Liver (tissue), 8 donors: ENCODE measurements at regions not wholly inside any gene's neighbourhood (a gene's known extent, or its start where the extent isn't known, plus 50 kb on each side); places are given as distances from the start of the nearest gene placed in this dataset.

Experiments used
- DNase-seq: peaks from one replicate; pipeline ENCODE4 v3.0.0-alpha.2; 2017; ENCODE audit warnings: low spot score
- H3K27ac ChIP-seq, 2 donors: one replicate each; pipeline ENCODE4 v1.7.0; 2013; ENCODE audit warnings: inconsistent platforms in 2 of 2, low read length in 2 of 2, control low read depth in 1 of 2, low read depth in 1 of 2, mild to moderate bottlenecking in 1 of 2
- H3K27me3 ChIP-seq, 4 donors: one replicate each; pipeline versions ENCODE4 v1.6.1 to v1.7.0; 2013; ENCODE audit warnings: low read length in 3 of 4, inconsistent platforms in 1 of 4, mild to moderate bottlenecking in 1 of 4, moderate library complexity in 1 of 4; ENCODE audit not compliant: control insufficient read depth in 4 of 4, insufficient read depth in 4 of 4
- H3K36me3 ChIP-seq, 4 donors: one replicate each; pipeline versions ENCODE4 v1.6.1 to v1.7.0; 2013; ENCODE audit warnings: low read length in 3 of 4, mild to moderate bottlenecking in 3 of 4, low read depth in 1 of 4, moderate library complexity in 1 of 4; ENCODE audit not compliant: control insufficient read depth in 4 of 4, insufficient read depth in 3 of 4
- H3K4me1 ChIP-seq, 4 donors: one replicate each; pipeline versions ENCODE4 v1.6.1 to v1.7.0; 2013; ENCODE audit warnings: low read length in 3 of 4, mild to moderate bottlenecking in 3 of 4, moderate library complexity in 1 of 4; ENCODE audit not compliant: control insufficient read depth in 4 of 4, insufficient read depth in 4 of 4
- H3K4me3 ChIP-seq, 3 donors: one replicate each; pipeline versions ENCODE4 v1.6.1 to v1.7.0; 2013; ENCODE audit warnings: low read length in 3 of 3, control low read depth in 1 of 3, low read depth in 1 of 3, mild to moderate bottlenecking in 1 of 3
- H3K9ac ChIP-seq, 2 donors: one replicate each; pipeline ENCODE4 v1.7.0; 2013; ENCODE audit warnings: low read length in 2 of 2, mild to moderate bottlenecking in 2 of 2, moderate library complexity in 2 of 2, control low read depth in 1 of 2, low read depth in 1 of 2
- H3K9me3 ChIP-seq, 4 donors: one replicate each; pipeline versions ENCODE4 v1.6.1 to v1.7.0; 2013; ENCODE audit warnings: low read length in 3 of 4; ENCODE audit not compliant: control insufficient read depth in 4 of 4
- CTCF ChIP-seq: fragments of 150-350 bp; IDR thresholded peaks from 2 replicates; pipeline ENCODE4 v1.5.1; 2017; ENCODE audit warnings: improper control_type of control experiment, low read depth, low read length; ENCODE audit not compliant: missing input control
- EGR1 ChIP-seq, 2 donors: IDR thresholded peaks; 2 replicates each; pipeline ENCODE4 v1.6.1; 2016 to 2018; ENCODE audit warnings: antibody characterized with exemption in 2 of 2, low read depth in 2 of 2
- FOXA1 ChIP-seq: IDR thresholded peaks from 2 replicates; pipeline ENCODE4 v1.6.1; 2016; ENCODE audit warnings: antibody characterized with exemption
- FOXA2 ChIP-seq: IDR thresholded peaks from 2 replicates; pipeline ENCODE4 v1.6.1; 2016; ENCODE audit warnings: antibody characterized with exemption
- GABPA ChIP-seq, 2 donors: IDR thresholded peaks in 1 of 2; conservative IDR thresholded peaks in 1 of 2; 2 replicates each; pipeline ENCODE4 v1.6.1; 2016; ENCODE audit warnings: antibody characterized with exemption in 2 of 2, mild to moderate bottlenecking in 1 of 2, moderate library complexity in 1 of 2
- HNF4A ChIP-seq, 2 donors: conservative IDR thresholded peaks; 2 replicates each; pipeline ENCODE4 v1.6.1; 2016; ENCODE audit warnings: antibody characterized with exemption in 2 of 2, mild to moderate bottlenecking in 2 of 2
- HNF4G ChIP-seq: IDR thresholded peaks from 2 replicates; pipeline ENCODE4 v1.6.1; 2016; ENCODE audit warnings: antibody characterized with exemption
- JUND ChIP-seq, 2 donors: IDR thresholded peaks; 2 replicates each; pipeline ENCODE4 v1.6.1; 2016; ENCODE audit warnings: antibody characterized with exemption in 2 of 2
- NR2F2 ChIP-seq: IDR thresholded peaks from 2 replicates; pipeline ENCODE4 v1.6.1; 2016; ENCODE audit warnings: antibody characterized with exemption
- RAD21 ChIP-seq, 2 donors: IDR thresholded peaks; 2 replicates each; pipeline ENCODE4 v1.6.1; 2016; ENCODE audit warnings: antibody characterized with exemption in 2 of 2, mild to moderate bottlenecking in 2 of 2
- REST ChIP-seq: IDR thresholded peaks from 2 replicates; pipeline ENCODE4 v1.6.1; 2016; ENCODE audit warnings: antibody characterized with exemption, mild to moderate bottlenecking
- RXRA ChIP-seq, 2 donors: IDR thresholded peaks; 2 replicates each; pipeline ENCODE4 v1.6.1; 2017 to 2018; ENCODE audit warnings: antibody characterized with exemption in 2 of 2, mild to moderate bottlenecking in 1 of 2
- SP1 ChIP-seq: IDR thresholded peaks from 2 replicates; pipeline ENCODE4 v1.6.1; 2018; ENCODE audit warnings: antibody characterized with exemption, mild to moderate bottlenecking
- TAF1 ChIP-seq: conservative IDR thresholded peaks from 2 replicates; pipeline ENCODE4 v1.6.1; 2016; ENCODE audit warnings: antibody characterized with exemption, mild to moderate bottlenecking
- YY1 ChIP-seq: IDR thresholded peaks from 2 replicates; pipeline ENCODE4 v1.6.1; 2016; ENCODE audit warnings: antibody characterized with exemption, mild to moderate bottlenecking
- ZBTB33 ChIP-seq: IDR thresholded peaks from 2 replicates; pipeline ENCODE4 v1.6.1; 2016; ENCODE audit warnings: antibody characterized with exemption
- WGBS: extraction: QIAGEN DNeasy Blood & Tissue Kit; methylation state at CpG from one replicate; pipeline ENCODE4 v1.1.7; 2013; 5-methylcytosine and 5-hydroxymethylcytosine counted together
- TF ChIP-seq, protein P1 (sequence below): IDR thresholded peaks from 2 replicates; pipeline ENCODE4 v1.6.1; 2016; ENCODE audit warnings: antibody characterized with exemption
- TF ChIP-seq, protein P2 (sequence below): IDR thresholded peaks from 2 replicates; pipeline ENCODE4 v1.6.1; 2016; ENCODE audit warnings: antibody characterized with exemption
- donor health status: healthy.
- donor health status: healthy.
- donor health status: healthy.
- donor health status: healthy.
- donor health status: healthy.

- WGBS: 79% methylated on average over 2 of the region's 2 CpGs
- no peak overlapping the region for H3K27ac ChIP-seq
- H3K4me3 ChIP-seq: no peak overlapping the region
- peaks cover 0 to 7% (median 0%) of the 10 kb centered on the region in 4 donors for H3K27me3 ChIP-seq
- no peaks in the 10 kb centered on the region for H3K36me3 ChIP-seq
- no peak overlapping the region for H3K9ac ChIP-seq
- no peak for DNase-seq
- H3K4me1 ChIP-seq: no peaks in the 10 kb centered on the region
- TF ChIP-seq SP1 (no peak), HNF4A (conservative IDR thresholded peaks at IDR 0.05) (no peak), FOXA1 (no peak), NR2F2 (no peak)
- TF ChIP-seq, protein P1, sequence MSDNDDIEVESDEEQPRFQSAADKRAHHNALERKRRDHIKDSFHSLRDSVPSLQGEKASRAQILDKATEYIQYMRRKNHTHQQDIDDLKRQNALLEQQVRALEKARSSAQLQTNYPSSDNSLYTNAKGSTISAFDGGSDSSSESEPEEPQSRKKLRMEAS: no peak
- TF ChIP-seq, protein P2, sequence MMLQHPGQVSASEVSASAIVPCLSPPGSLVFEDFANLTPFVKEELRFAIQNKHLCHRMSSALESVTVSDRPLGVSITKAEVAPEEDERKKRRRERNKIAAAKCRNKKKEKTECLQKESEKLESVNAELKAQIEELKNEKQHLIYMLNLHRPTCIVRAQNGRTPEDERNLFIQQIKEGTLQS: no peak
- H3K9me3 ChIP-seq: no peaks in the 10 kb centered on the region
These were observed 375.6 kb downstream of the PDGFC start for GRCh38 chr4:156596026-156596425.

- DNase-seq: no peak
- WGBS: 28% methylated on average over 1 of the region's 1 CpG
- no peaks in the 10 kb centered on the region for H3K36me3 ChIP-seq
- TF ChIP-seq GABPA (IDR thresholded peaks at IDR 0.05 in 1 of 2, conservative IDR thresholded peaks at IDR 0.05 in 1 of 2): no peak
- TF ChIP-seq EGR1 (IDR thresholded peaks at IDR 0.05; ENCODE audit: low read depth in 2 of 2): no peak
- TF ChIP-seq HNF4A (conservative IDR thresholded peaks at IDR 0.05): no peak
- no peak for TF ChIP-seq SP1
- no peak for TF ChIP-seq ZBTB33
- no peak for TF ChIP-seq TAF1
- TF ChIP-seq FOXA1: no peak
- TF ChIP-seq, protein P1: no peak
- peaks cover 0 to 7% (median 0%) of the 10 kb centered on the region in 4 donors for H3K27me3 ChIP-seq
- H3K4me3 ChIP-seq: no peak overlapping the region
- no peak overlapping the region for H3K9ac ChIP-seq
- no peaks in the 10 kb centered on the region for H3K4me1 ChIP-seq
- no peaks in the 10 kb centered on the region for H3K9me3 ChIP-seq
- H3K27ac ChIP-seq: no peak overlapping the region
These were observed 376.6 kb downstream of the PDGFC start for GRCh38 chr4:156595041-156595440.

- 41% methylated on average over 3 of the region's 3 CpGs for WGBS
- TF ChIP-seq SP1 (no peak), RXRA (IDR thresholded peaks at IDR 0.05) (no peak), JUND (IDR thresholded peaks at IDR 0.05) (no peak), FOXA2 (no peak), YY1 (no peak), FOXA1 (no peak), CTCF (no peak), HNF4G (no peak), RAD21 (IDR thresholded peaks at IDR 0.05) (no peak), NR2F2 (no peak), REST (no peak), EGR1 (IDR thresholded peaks at IDR 0.05; ENCODE audit: low read depth in 2 of 2) (no peak), ZBTB33 (no peak)
- TF ChIP-seq, protein P2: no peak
These were observed 377.0 kb downstream of the PDGFC start for GRCh38 chr4:156594624-156595023.

More at GRCh38 chr4:156594624-156595023, 377.0 kb downstream of the PDGFC start:
- Histone ChIP-seq H3K36me3 (no peaks in the 10 kb centered on the region), H3K4me1 (no peaks in the 10 kb centered on the region), H3K9me3 (no peaks in the 10 kb centered on the region), H3K4me3 (no peak overlapping the region), H3K27ac (no peak overlapping the region), H3K27me3 (peaks cover 0 to 7% (median 0%) of the 10 kb centered on the region in 4 donors), H3K9ac (no peak overlapping the region)
- no peak for DNase-seq
